ENCODE measurements at regions not wholly inside any gene's neighbourhood (a gene's known extent, or its start where the extent isn't known, plus 50 kb on each side); places are given as distances from the start of the nearest gene placed in this dataset.

DNA sequence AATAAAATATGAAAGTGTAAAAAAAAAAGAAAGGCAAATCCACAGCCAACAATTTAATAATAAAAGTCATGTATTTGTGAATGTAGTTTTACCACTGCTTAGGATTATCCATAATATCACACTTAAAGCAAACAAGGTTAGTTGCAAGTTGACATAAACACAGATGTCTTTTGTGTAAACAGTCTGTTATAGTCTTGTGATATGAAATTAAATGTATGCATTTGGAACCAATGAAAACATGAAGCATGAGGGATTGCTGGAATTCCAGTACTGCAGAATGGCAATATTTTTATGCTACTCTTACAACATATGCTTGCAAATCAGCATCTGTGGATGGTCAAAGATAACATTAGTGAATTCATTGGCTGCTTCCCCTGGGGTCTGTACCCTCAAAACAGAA is 148.1 kb downstream of the DNAJB9 start:
- TF ChIP-seq, protein P1, sequence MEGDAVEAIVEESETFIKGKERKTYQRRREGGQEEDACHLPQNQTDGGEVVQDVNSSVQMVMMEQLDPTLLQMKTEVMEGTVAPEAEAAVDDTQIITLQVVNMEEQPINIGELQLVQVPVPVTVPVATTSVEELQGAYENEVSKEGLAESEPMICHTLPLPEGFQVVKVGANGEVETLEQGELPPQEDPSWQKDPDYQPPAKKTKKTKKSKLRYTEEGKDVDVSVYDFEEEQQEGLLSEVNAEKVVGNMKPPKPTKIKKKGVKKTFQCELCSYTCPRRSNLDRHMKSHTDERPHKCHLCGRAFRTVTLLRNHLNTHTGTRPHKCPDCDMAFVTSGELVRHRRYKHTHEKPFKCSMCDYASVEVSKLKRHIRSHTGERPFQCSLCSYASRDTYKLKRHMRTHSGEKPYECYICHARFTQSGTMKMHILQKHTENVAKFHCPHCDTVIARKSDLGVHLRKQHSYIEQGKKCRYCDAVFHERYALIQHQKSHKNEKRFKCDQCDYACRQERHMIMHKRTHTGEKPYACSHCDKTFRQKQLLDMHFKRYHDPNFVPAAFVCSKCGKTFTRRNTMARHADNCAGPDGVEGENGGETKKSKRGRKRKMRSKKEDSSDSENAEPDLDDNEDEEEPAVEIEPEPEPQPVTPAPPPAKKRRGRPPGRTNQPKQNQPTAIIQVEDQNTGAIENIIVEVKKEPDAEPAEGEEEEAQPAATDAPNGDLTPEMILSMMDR (IDR thresholded peaks at IDR 0.05; ENCODE audit: low read length): no peak
- TF ChIP-seq EZH2 (IDR thresholded peaks at IDR 0.05; ENCODE audit: borderline replicate concordance, low read length): no peak
